ENCODE measurements at regions not wholly inside any gene's neighbourhood (a gene's known extent, or its start where the extent isn't known, plus 50 kb on each side); places are given as distances from the start of the nearest gene placed in this dataset.

- CTCF ChIA-PET, result interaction anchor here (0.6 to 1.3 kb wide), 3 partner anchors 8 to 112 kb away, joined by 3 to 5 read pairs (median 3); no protein-coding TSS in a partner anchor
- DNase-seq (ENCODE audit: extremely low spot score), result no peak
- POLR2A ChIA-PET, result no interaction called here
- no peak for TF ChIP-seq CTCF (IDR thresholded peaks at IDR 0.05; ENCODE audit: control extremely low read depth, extremely low read depth, low read depth, missing control alignments)
Measured at GRCh38 chr3:30259730-30260129, 346.7 kb upstream of the TGFBR2 start.

- ChIA-PET CTCF (interaction anchor here (1.0 to 1.5 kb wide), 5 partner anchors 9 to 432 kb away, joined by 3 to 5 read pairs (median 3); no protein-coding TSS in a partner anchor), POLR2A (no interaction called here)
- no peak for TF ChIP-seq CTCF (IDR thresholded peaks at IDR 0.05; ENCODE audit: control extremely low read depth, extremely low read depth, low read depth, missing control alignments)
- no peak for DNase-seq (ENCODE audit: extremely low spot score)
Measured at GRCh38 chr3:30260762-30261161, 345.6 kb upstream of the TGFBR2 start.

DNA sequence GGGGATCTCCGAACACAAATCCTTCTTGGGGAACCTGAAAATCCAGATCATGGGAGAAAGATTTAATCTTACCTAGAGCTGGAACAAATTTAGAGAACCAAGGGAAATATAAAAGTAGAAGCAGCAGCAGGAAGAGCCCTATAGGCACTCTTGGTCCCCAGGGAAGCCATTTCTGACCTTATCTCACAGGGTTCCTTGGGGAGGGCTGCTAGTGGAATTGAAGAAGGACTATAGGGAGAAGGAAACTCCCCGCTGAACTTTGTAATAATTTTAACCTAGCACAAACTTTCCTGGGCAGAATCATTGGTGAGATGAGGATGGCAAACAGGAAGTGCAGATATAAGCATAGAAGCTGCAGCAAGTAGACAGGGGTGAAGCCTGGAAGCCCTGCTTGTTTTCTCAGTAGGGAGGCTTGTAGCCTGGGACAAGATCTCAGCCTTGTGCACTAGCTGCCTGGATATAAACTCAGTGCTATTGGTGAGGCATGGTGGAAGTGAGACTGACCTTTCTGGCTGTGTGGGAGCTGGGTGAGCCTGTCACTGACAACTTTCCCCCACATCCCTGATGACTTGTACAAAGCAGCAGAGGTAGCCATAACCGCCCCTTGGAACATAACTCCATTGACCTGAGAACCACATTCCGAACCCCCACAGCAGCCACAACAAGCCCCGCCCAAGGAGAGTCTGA, 343.0 kb upstream of the TGFBR2 start:
- TF ChIP-seq CTCF (IDR thresholded peaks at IDR 0.05; ENCODE audit: control extremely low read depth, extremely low read depth, low read depth, missing control alignments), result no peak
- CTCF ChIA-PET, result no interaction called here
- no peak for DNase-seq (ENCODE audit: extremely low spot score)
- POLR2A ChIA-PET, result no interaction called here

GRCh38 chr3:30263925-30264313, 342.5 kb upstream of the TGFBR2 start:
- ChIA-PET CTCF (no interaction called here), POLR2A (no interaction called here)
- TF ChIP-seq CTCF (IDR thresholded peaks at IDR 0.05; ENCODE audit: control extremely low read depth, extremely low read depth, low read depth, missing control alignments), result no peak
- DNase-seq (ENCODE audit: extremely low spot score), result no peak

DNA sequence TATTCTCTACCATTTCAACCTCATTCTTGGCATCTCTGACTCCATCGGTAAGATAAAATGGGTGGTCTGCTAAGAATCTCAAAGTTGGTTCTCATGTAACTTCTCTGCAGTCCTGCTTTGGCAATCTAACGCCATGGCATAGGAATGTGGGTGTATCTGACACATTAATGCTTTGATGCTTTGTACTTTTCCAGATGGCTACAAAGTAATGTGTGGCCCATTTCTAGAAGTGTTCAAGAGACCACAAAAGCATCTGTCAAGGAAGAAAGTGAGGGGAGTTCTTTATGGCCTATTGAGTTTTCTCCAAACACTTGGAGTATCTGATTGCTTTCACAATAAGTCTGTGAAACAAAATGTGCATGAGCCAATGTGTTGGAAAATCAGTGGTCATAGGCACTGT, 339.9 kb upstream of the TGFBR2 start:
- TF ChIP-seq CTCF (IDR thresholded peaks at IDR 0.05; ENCODE audit: control extremely low read depth, extremely low read depth, low read depth, missing control alignments), result no peak
- POLR2A ChIA-PET, result no interaction called here
- CTCF ChIA-PET, result no interaction called here
- DNase-seq (ENCODE audit: extremely low spot score), result no peak

DNA sequence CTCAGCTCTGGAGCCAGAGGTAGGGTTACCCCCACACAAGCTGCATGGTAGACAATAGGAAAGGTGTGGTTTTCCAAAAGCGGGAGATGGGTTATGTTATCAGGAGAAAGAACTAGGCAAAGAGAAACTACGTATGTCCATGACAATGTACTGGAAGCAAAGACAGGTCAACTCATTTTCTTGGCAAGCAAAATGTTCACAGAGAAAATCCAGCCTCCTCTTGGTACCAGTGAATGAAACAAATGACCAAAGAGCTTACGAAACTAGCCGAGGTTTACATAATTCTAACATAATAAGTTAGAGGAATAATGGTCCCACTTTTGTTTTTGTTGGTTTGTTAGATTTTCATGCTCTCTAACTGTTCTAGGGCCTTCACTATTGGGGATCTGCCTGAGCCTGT, 338.1 kb upstream of the TGFBR2 start:
- POLR2A ChIA-PET, result no interaction called here
- CTCF ChIA-PET, result no interaction called here
- TF ChIP-seq CTCF (IDR thresholded peaks at IDR 0.05; ENCODE audit: control extremely low read depth, extremely low read depth, low read depth, missing control alignments), result no peak
- DNase-seq (ENCODE audit: extremely low spot score), result no peak

Data from GM10248 (cell line).